HepG2 (cell line): ENCODE measurements at regions not wholly inside any gene's neighbourhood (a gene's known extent, or its start where the extent isn't known, plus 50 kb on each side); places are given as distances from the start of the nearest gene placed in this dataset.

ENCODE experiments used
- CTCF ChIP-seq: sonication (generic); formaldehyde crosslinking; IDR thresholded peaks from 2 replicates; pipeline ENCODE4 v1.5.0; 2020; ENCODE audit warnings: mild to moderate bottlenecking, missing genetic modification reagents, moderate library complexity
- MED13 ChIP-seq: sonication (generic); formaldehyde crosslinking; IDR thresholded peaks from 2 replicates; pipeline ENCODE4 v1.5.0; 2020; ENCODE audit warnings: missing genetic modification reagents
- NR2F2 ChIP-seq: IDR thresholded peaks from 2 replicates; pipeline ENCODE4 v1.6.1; 2012; ENCODE audit warnings: low read depth, inconsistent platforms, borderline replicate concordance
- TCF12 ChIP-seq, 2 experiments: fragments of 450-650 bp in 1 of 2; sonication (generic) in 1 of 2; formaldehyde crosslinking in 1 of 2; IDR thresholded peaks; 2 replicates each; pipeline versions ENCODE4 v1.6.1 to v1.8.0; 2017 to 2022; ENCODE audit warnings: antibody characterized with exemption in 1 of 2, mild to moderate bottlenecking in 1 of 2, missing genetic modification reagents in 1 of 2, moderate library complexity in 1 of 2
- WIZ ChIP-seq: sonication (generic); formaldehyde crosslinking; IDR thresholded peaks from 2 replicates; pipeline ENCODE4 v1.5.1; 2020; ENCODE audit warnings: mild to moderate bottlenecking, missing genetic modification reagents
- ZFY ChIP-seq: sonication (generic); formaldehyde crosslinking; IDR thresholded peaks from 2 replicates; pipeline ENCODE4 v1.4.0; 2020; ENCODE audit warnings: missing genetic modification reagents
- ZHX1 ChIP-seq: sonication (generic); formaldehyde crosslinking; IDR thresholded peaks from 2 replicates; pipeline ENCODE4 v1.8.1; 2022; ENCODE audit warnings: low read depth, mild to moderate bottlenecking, missing genetic modification reagents
- ZNF138 ChIP-seq: sonication (generic); formaldehyde crosslinking; IDR thresholded peaks from 2 replicates; pipeline ENCODE4 v1.5.0; 2020; ENCODE audit warnings: mild to moderate bottlenecking, low read depth, missing genetic modification reagents
- ZNF326 ChIP-seq: sonication (generic); formaldehyde crosslinking; IDR thresholded peaks from 2 replicates; pipeline ENCODE4 v1.4.0; 2020; ENCODE audit warnings: missing genetic modification reagents, borderline replicate concordance
- ZNF367 ChIP-seq: sonication (generic); formaldehyde crosslinking; IDR thresholded peaks from 2 replicates; pipeline ENCODE4 v1.4.0; 2020; ENCODE audit warnings: missing genetic modification reagents, borderline replicate concordance

GRCh38 chr14:80354860-80355581, 143.7 kb upstream of the DIO2 start:
- no peak for TF ChIP-seq MED13
- no peak for TF ChIP-seq ZNF138 (CRISPR knock-in tag)
- no peak for TF ChIP-seq ZNF326 (CRISPR knock-in tag)
- TF ChIP-seq CTCF: no peak
- no peak for TF ChIP-seq ZNF367 (CRISPR knock-in tag)
- TF ChIP-seq TCF12 (IDR thresholded peaks at IDR 0.05): no peak
- no peak for TF ChIP-seq TCF12 (CRISPR knock-in tag; IDR thresholded peaks at IDR 0.05)
- no peak for TF ChIP-seq WIZ
- no peak for TF ChIP-seq NR2F2
- TF ChIP-seq ZHX1 (CRISPR knock-in tag): no peak
- TF ChIP-seq ZFY: no peak
